Tibial nerve (tissue), 3 donors: ENCODE measurements at regions not wholly inside any gene's neighbourhood (a gene's known extent, or its start where the extent isn't known, plus 50 kb on each side); places are given as distances from the start of the nearest gene placed in this dataset.

Experiments
- CTCF ChIP-seq, 5 experiments: fragments of 200-600 bp in 3 of 5; fragments of 450-650 bp in 2 of 5; sonication (generic) in 3 of 5; IDR thresholded peaks; one replicate each; pipeline ENCODE4 v1.5.1; 2016 to 2019; ENCODE audit warnings: antibody characterized with exemption in 5 of 5, mild to moderate bottlenecking in 3 of 5, moderate library complexity in 2 of 5
- POLR2A ChIP-seq, 2 donors: fragments of 450-650 bp; IDR thresholded peaks; one replicate each; pipeline ENCODE4 v1.6.1; 2017; ENCODE audit warnings: antibody characterized with exemption in 2 of 2, mild to moderate bottlenecking in 2 of 2, moderate library complexity in 2 of 2

- peak in 1 of 5 experiments; percentile 8 for TF ChIP-seq CTCF (IDR thresholded peaks at IDR 0.05)
- no peak for TF ChIP-seq POLR2A (IDR thresholded peaks at IDR 0.05)
Observed at GRCh38 chr1:233518344-233518743, 95.6 kb upstream of the KCNK1 start.
